GM21737 (cell line): ENCODE measurements at regions not wholly inside any gene's neighbourhood (a gene's known extent, or its start where the extent isn't known, plus 50 kb on each side); places are given as distances from the start of the nearest gene placed in this dataset.
"Not testable (repeated sequence)": the region's sequence is repeated elsewhere in the genome, so short reads cannot be mapped to it uniquely, and the experiment has no call there.

ENCODE experiments used
- ATAC-seq: cut with Tn5 transposase; IDR thresholded peaks from one replicate; pipeline ENCODE4 v1.9.1; 2021; ENCODE audit warnings: mild to moderate bottlenecking, moderate library complexity; ENCODE audit not compliant: unreplicated experiment

DNA sequence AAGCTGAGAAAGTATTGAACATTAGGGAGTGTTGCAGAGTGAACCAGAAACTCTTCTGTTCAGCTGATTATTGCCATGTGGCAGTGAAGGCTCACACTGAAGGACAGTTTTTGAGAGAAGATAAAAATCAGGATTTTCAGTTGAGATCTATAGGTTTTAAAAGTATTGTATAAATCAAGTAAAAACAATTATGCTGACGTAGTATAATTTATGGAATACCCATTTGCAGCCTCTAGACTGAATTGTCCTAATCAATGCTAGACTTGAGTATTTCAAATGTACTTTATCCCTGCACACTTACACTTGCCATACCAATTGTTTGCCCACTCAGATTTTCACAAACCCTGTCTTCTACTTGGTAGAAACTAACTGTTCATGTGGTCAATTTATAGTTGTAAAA is 245.8 kb downstream of the FRK start:
- no peak for ATAC-seq

DNA sequence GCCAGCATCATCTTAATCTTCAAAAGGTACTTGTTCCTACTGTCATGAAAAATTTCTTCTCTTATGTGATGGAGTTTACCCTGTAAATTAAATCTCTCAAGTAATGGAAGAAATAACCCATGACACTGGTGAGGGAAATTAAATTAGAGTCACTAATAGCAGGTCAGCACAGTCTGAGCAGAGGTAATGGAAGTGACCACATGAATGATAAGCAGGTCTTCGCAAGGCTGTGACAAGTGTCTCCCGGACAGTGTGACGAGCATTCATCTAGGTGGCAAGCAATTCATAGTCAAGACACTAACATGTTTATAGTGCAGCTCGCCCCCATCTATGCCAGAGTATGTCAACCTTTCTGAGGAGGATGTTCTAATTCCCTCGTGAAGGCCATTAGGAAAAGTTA is 249.2 kb downstream of the FRK start:
- no peak for ATAC-seq

DNA sequence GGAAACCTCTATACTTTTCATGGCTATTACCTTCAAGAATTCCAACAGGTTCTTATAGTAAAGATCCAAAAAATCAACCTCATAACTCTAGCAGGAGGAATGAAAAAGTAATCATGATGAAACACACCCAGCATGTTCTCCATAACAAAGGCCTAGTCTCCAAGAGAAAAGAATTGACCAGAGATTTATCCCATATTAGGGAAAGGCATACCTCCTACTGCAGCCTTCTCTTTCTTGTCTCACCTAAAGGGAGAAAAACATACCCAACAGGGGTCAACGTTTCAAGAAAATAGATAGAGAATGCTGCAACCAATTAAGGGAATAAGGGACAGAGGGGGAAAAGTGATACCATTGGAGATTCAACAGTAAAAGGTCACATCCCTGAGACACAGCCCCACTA is 262.5 kb downstream of the FRK start:
- ATAC-seq = no peak

DNA sequence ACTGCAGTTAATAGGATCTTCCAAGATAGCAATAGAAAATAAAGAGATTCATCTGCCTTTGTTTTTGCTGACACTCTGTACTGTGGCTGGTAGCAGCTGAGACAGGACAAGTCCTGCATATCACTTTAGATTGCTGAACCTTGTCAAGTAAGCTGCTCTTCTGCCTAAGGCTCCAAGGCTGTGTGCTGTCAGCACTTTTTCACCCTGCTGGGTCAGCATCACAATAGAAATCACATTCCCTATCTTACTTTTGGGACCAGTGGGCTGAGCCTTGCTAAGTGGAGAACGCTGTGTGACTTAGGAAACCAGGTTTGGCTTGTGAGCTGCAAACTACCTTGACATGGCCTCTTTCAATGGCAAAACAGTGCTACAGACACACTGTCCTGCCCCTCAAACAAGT is 263.9 kb downstream of the FRK start:
- no peak for ATAC-seq

DNA sequence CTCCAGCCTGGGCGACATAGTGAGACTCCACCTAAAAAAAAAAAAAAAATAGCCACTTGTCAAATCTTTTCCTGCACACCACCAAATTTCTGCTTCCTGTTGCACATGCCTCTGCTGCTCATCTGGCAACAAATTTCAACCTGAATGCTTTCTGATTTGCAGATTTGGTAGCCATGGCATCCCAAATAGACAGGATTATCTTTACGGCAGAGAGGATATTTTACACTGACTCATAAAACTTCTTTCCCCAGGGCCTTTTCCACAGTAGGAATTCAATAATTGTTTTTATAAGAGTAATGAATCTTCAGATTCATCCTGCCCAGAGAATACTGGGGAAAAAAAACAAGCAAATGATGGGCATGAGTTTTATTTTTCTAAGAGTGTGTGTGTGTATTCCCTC is 264.6 kb downstream of the FRK start:
- ATAC-seq = no peak

DNA sequence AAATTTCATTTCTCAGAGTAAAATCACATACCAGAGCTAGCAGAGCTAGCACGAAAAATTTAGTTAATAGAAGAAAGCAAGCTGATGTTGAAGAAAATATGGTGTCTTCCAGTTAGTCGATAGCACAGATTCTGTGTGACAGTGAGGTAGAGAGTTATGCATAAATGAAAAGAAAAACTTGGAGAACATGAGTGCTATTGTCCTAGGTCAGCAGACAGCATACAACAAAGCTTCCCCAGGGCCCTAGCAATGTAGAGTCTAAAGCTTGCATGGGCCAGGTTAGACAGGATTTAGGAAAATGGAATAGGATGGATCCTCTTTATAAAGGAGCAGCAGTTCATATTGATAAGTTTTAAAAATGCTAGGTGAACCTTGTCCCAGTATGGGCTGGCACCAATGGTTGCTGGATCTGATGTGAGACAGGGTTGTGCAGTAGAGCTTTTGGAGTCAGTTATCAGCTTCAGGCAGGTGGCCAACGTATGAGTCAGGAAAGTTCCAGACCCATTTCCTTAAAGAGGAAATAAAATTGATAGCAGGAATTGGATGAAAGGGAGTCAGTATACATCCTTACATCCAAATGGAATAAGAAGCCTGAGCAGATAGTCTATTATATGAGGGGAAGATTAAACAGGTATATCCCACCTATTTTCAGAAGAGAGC is 277.2 kb downstream of the FRK start:
- ATAC-seq = no peak

DNA sequence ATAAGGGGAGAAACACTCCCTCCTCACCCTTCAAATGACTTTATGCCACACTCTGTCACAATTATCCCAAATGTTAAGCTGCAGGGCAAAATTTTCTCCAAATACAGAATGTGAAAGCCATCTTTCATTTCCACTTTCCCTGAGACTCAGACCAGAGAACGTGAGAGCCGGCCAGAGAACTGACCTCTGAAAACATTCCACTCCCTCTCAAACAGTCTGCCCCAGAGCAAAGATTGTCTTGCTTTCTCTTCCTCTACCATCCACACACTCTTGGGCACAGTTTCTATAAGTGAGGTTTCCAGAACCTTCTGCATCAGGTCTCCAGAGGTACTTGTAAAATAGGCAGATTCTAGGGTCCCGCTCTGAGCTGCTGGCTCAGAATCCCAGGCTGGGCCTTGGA is 278.1 kb downstream of the FRK start:
- ATAC-seq = no peak

DNA sequence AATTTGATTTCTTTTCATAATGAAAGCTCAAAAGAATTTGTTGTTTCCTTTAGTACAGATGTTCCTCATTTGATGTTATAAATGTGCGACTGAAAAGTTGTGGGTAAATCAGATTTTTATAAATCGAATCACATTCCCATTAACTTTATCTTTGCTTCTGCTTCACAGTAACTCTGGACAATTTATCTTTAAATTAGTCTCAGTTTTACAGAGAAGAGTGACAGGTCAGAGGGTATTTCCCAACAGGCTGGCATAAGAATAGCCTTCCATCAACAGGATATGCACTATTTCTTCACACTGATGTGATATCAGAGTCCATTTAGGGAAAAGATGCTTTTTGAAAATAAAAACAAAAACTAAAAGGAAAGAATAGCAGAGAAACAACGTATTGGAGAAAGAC is 286.9 kb downstream of the FRK start:
- ATAC-seq = no peak

DNA sequence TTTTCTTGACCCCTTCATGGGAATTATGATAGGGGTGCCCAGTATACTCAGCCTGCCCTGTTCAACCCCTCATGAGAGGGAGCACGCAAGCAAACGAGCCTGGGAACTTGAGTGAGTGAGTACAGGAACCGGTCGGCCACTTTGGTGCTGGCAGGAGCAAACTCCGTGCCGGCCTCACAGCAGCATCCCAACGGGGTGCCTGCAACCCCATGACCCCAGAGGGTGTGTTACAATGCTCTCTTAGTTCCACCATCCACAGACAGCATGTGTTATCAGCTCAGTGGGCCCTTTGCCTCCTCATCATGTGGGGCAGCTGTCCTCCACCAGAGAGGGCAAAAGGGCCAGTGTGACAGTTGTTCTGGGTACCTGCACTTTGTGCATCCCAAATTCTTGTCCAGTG is 289.8 kb downstream of the FRK start:
- no peak for ATAC-seq

DNA sequence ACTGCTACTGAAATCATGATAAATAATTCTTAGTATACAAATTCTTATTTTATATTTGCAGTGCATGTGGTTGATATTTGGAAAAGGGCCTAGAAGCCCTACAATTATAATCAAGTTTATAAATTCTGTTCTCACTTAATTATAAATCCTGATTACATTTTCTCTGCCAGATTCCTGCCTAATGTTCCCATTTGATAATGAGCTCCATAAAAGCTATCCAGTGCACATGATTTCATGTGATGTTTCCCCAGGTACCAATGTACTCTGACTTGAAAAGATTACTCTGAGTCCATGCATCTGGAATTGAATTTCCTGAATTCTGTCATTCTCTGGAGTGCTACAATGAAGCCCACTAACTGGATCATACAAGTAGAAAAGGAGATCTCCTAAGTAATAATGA is 292.2 kb downstream of the FRK start:
- ATAC-seq = no peak

DNA sequence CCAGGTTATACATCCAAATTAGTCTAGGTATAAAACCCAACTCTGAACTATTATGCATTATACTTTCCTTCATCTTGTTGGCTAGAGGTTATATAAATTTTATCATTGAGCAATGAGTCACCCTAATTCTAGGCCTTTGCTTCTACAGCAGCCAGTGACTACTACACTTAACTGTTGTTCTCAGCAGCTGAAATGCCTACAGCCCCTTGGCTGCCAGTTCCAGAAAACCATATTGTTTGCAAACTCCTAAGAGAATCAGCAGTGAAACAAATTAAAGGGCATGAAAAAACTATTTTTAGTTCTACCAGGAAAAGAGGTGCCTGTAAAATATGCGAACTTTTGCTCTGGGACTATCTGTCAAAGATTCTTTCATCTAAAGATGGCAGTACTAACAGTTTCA is 292.8 kb downstream of the FRK start:
- ATAC-seq = no peak

DNA sequence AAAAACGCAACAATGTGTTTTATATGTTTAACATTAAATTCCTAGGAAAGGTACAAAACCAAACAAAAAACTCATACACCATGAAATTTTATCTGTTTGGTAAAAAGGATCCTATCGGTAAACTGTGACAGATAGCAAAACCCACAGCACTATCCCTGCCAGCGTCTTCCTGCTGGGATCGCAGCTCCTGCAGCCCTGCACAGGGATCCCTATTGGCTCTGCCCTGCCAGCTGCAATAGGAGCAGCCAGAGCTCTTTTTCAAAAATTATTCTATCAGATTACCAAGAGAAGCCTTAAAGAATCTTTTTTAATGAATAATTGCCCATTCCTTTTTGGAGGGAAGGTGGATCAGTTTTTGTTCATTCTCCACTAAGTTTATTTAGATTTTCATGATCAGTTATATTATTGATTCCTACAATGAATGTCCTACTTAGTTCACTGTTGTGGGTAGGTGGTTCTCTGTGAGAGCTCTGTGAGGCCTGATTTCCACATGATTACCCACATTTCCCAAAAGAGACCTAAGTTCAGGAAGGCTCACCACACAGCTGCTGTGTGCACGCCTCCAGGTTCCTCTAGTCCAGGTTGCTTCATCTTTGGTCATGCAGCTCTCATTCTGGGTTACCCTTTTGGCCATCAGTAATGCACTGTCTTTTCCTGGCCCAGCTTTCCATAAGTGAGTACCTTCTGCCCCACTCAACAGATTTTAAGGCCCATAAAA is 293.8 kb downstream of the FRK start:
- ATAC-seq = no peak

DNA sequence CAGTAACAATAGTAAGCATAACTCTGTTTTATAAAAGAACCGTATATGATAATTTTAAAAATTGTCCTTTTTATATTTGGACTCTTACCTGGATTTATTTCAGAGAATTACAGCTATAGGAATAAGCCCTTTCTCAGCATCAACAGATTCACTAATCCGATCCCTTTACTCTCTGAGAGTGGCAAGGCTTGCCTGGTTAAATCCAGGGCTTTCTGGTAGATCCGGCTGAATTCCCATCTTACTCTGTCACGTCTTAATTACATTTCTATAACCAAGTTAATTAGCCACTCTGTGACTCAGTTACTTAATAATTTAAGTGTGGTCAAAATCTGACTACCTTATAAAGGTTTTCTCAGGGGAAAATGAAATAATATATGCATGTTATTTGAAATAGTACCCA is 294.7 kb downstream of the FRK start:
- no peak for ATAC-seq

DNA sequence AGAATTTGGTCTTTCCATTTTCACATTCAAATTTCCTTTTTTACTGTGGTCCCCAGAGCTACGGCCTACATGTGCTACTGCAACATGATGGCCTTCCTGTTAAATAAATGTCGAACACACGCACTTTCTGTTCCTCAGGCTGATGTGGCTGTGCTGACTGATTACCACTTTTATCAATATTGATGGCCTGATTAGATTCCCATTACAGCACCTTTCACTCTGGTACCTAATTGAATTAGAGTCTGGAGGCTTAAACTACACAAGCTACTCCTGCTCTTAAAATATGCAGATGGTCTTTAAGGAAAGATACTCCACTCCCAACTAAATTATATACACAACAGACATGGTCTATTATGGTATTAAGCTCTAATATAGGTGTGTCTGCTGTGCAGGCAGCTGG is 301.6 kb downstream of the FRK start:
- no peak for ATAC-seq

DNA sequence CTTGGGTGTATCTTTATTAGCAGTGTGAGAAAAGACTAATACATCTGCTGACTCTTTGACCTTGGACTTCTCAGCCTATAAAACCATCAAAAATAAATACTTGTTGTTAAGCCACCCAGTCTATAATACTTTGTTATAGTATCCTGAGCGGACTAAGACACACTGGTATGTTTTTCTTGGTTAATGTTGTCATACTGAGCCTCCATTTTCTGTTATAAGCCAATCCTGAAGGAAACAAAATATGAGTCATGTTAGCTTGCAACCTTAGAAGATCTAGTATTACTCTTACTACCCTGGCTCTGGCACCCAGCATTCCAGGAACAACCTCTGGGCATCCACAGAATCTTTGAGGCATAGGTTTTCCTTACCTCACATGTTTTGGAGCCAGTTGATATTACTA is 307.2 kb downstream of the FRK start:
- no peak for ATAC-seq

DNA sequence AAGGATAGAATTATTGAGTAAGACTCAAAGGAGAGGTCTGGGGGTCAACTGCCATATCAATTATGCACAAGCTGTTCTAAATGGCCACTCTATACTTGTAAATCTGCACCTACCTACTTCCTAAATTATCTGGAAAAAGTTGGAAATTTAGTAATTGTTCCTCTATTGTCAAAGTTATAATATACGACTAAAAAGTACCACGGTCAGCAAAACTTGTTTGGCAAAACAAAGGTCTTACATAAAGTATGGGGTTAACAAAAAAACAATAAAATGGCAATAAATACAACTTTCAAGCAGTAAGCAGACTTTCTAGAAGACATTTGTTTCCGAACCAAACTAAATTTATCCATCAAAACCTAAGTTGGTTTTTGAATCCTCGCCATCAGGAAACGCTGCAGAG is 309.7 kb downstream of the FRK start:
- ATAC-seq = no peak

DNA sequence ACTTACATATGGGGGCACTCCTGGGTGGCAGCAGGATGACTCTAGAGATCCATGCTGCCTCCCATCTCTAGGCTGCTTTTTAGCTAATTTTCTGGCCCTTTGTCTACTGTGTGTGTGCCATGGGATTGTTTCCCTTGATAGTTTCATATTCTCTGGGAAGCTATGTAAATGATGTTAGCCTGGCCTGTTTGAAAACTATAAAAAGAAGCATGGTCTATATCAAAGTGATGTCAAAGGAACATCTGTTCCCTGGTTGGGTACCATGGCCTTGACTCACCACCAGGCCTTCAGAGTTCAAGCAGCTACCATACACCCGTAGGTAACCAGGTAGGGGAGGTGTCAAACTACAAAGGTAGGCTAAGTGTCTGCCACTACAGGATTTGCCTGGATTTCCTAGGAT is 310.4 kb downstream of the FRK start:
- ATAC-seq = no peak

DNA sequence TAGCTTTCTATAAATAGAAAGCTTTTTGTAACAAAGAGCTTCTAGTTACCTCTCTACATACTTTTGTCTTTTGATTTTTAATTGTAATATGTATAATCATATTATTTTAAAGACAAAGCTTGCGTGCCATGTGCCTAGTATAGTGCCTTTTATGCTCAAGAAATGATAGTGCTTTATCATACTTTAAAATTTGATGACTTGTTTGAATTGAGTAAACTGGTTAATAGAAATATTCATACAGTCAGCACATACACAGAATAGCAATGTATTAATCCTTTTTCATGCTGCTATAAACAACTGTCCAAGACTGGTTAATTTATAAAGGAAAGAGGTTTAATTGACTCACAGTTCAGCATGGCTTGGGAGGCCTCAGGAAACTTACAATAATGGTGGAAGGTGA is 313.0 kb downstream of the FRK start:
- ATAC-seq = no peak

DNA sequence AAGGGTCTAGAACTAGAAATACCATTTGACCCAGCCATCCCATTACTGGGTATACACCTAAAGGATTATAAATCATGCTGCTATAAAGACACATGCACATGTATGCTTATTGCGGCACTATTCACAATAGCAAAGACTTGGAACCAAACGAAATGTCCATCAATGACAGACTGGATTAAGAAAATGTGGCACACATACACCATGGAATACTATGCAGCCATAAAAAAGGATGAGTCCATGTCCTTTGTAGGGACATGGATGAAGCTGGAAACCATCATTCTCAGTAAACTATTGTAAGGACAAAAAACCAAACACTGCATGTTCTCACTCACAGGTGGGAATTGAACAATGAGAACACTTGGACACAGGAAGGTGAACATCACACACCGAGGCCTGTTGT is 314.1 kb downstream of the FRK start:
- ATAC-seq = not testable (repeated sequence)

DNA sequence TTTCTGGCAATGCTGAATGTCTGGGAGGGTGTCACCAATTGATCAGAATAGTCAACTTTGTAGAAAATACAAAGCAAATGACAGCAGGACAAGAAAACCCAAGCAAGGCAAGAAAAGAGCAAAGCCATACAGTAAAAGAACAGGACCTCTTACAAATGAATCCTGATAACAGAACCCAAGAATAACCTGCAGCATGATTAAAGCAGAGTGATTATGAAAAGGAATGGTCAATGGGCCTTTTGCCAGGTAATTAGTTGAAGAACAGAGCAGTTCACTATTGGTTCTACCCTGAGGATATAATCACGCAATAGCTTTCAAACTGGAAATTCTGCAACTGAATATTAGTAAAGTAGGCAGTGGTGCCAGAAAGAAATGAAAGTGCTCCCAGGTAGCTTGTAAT is 319.8 kb downstream of the FRK start:
- ATAC-seq = no peak

DNA sequence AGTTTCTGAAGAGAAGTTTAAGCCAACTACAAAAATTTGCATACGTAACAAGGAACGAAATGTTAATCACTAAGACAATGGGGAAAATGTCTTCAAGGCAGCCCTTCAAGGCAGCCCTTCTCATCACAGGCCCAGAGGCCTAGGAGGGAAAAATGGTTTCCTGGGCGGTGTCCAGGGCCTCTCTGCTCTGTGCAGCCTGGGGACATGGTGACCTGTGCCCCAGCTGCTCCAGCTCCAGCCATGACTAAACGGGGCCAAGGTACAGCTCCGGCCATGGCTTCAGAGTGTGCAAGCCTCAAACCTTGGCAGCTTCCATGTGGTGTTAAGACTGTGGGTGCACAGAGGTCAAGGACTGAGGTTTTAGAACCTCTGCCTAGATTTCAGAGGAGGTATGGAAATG is 325.1 kb downstream of the FRK start:
- ATAC-seq = no peak

DNA sequence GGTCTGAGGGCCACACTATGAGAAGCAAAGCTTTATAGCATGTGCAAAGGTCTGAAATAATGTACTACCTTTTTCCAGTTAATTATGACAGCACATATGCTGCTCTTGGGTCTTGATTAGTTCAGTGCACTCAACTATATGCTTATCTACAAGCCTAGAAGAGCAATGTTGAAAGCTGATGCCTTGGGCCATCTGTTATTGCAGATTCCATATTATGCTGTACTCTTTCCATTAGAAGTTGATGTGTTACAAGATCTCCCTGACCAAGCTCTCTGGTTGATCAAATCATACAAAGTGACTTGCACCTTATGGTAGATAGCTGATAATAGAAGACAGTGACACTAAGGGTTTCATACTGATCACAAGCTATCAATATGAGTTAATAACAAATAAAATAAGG is 327.3 kb downstream of the FRK start:
- no peak for ATAC-seq

DNA sequence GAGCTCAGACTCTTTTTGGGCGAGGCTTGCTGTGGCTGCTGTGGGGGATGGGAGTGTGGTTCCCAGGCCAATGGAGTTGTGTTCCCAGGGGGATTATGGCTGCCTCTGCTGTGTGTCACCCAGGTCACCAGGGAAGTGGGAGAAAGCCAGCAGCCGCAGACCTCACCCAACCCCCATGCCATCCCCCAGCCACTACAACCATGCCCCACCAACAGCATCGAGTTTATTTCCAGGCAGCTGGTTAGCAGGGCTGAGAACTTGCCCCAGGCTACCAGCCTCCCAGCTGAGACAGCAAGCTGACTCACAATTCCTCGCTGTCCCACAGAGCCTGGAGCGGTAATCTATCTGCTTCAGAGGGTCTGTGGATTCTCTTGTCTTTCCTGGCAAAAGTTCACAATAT is 331.7 kb downstream of the FRK start:
- ATAC-seq = no peak
